ENCODE measurements at regions not wholly inside any gene's neighbourhood (a gene's known extent, or its start where the extent isn't known, plus 50 kb on each side); places are given as distances from the start of the nearest gene placed in this dataset.
A peak's percentile ranks its signal among the peaks of the same experiment; 100 is the strongest.

GRCh38 chr3:110711851-110712516, 359.6 kb upstream of the NECTIN3 start:
- DNase-seq = no peak

GRCh38 chr3:110727056-110727455, 344.6 kb upstream of the NECTIN3 start:
- no peak for DNase-seq

GRCh38 chr3:110731148-110731547, 340.5 kb upstream of the NECTIN3 start:
- no peak for DNase-seq

GRCh38 chr3:110732420-110732819, 339.2 kb upstream of the NECTIN3 start:
- DNase-seq = no peak

- peak; percentile 25 for DNase-seq
These were observed 338.6 kb upstream of the NECTIN3 start for GRCh38 chr3:110733045-110733444.

GRCh38 chr3:110734524-110734923, 337.1 kb upstream of the NECTIN3 start:
- no peak for DNase-seq

- DNase-seq = peak; percentile 73
These were observed 335.3 kb upstream of the NECTIN3 start for GRCh38 chr3:110736332-110736731.

- DNase-seq = no peak
These were observed 333.1 kb upstream of the NECTIN3 start for GRCh38 chr3:110738531-110738930.

- no peak for DNase-seq
These were observed 329.7 kb upstream of the NECTIN3 start for GRCh38 chr3:110741891-110742290.

GRCh38 chr3:110743202-110743601, 328.4 kb upstream of the NECTIN3 start:
- no peak for DNase-seq

GRCh38 chr3:110743984-110744383, 327.6 kb upstream of the NECTIN3 start:
- DNase-seq = no peak

GRCh38 chr3:110744723-110745122, 326.9 kb upstream of the NECTIN3 start:
- DNase-seq = no peak

GRCh38 chr3:110749006-110749405, 322.6 kb upstream of the NECTIN3 start:
- no peak for DNase-seq

GRCh38 chr3:110750201-110750600, 321.4 kb upstream of the NECTIN3 start:
- DNase-seq = no peak

- DNase-seq = no peak
These were observed 319.3 kb upstream of the NECTIN3 start for GRCh38 chr3:110752307-110752706.

- DNase-seq = no peak
These were observed 318.1 kb upstream of the NECTIN3 start for GRCh38 chr3:110753516-110753915.

- DNase-seq = no peak
These were observed 317.3 kb upstream of the NECTIN3 start for GRCh38 chr3:110754212-110754916.

- DNase-seq = no peak
These were observed 316.3 kb upstream of the NECTIN3 start for GRCh38 chr3:110755345-110755744.

GRCh38 chr3:110756705-110757104, 314.9 kb upstream of the NECTIN3 start:
- no peak for DNase-seq

GRCh38 chr3:110758208-110758607, 313.4 kb upstream of the NECTIN3 start:
- DNase-seq = no peak

GRCh38 chr3:110767156-110767555, 304.5 kb upstream of the NECTIN3 start:
- DNase-seq = no peak

GRCh38 chr3:110767838-110768237, 303.8 kb upstream of the NECTIN3 start:
- no peak for DNase-seq

GRCh38 chr3:110773413-110773954, 298.1 kb upstream of the NECTIN3 start:
- no peak for DNase-seq

- DNase-seq = no peak
These were observed 296.9 kb upstream of the NECTIN3 start for GRCh38 chr3:110774496-110775265.
